Tibial artery (tissue), 4 donors: ENCODE measurements at regions not wholly inside any gene's neighbourhood (a gene's known extent, or its start where the extent isn't known, plus 50 kb on each side); places are given as distances from the start of the nearest gene placed in this dataset.

Experiments used
- DNase-seq, 2 donors: peaks; one replicate each; pipeline ENCODE4 v3.0.0-alpha.2; 2019
- H3K27ac ChIP-seq, 2 donors: fragments of 200-600 bp; sonication (generic) in 1 of 2; 1 replicate in 1 of 2; 2 replicates in 1 of 2; pipeline ENCODE4 v1.5.1; 2018 to 2019; ENCODE audit warnings: mild to moderate bottlenecking in 1 of 2
- H3K27me3 ChIP-seq, 2 donors: fragments of 200-600 bp; sonication (generic) in 1 of 2; one replicate each; pipeline versions ENCODE4 v1.5.1 to v1.6.0; 2016 to 2019
- H3K36me3 ChIP-seq, 3 donors: fragments of 200-600 bp; sonication (generic) in 2 of 3; one replicate each; pipeline ENCODE4 v1.5.1; 2016 to 2019; ENCODE audit warnings: mild to moderate bottlenecking in 2 of 3
- H3K4me1 ChIP-seq, 4 donors: fragments of 200-600 bp; sonication (generic) in 2 of 4; 1 replicate in 3 of 4; 2 replicates in 1 of 4; pipeline ENCODE4 v1.5.1; 2016 to 2019
- H3K4me3 ChIP-seq, 2 donors: fragments of 200-600 bp; sonication (generic) in 1 of 2; 1 replicate in 1 of 2; 2 replicates in 1 of 2; pipeline ENCODE4 v1.5.1; 2018 to 2019; ENCODE audit warnings: mild to moderate bottlenecking in 2 of 2
- H3K9me3 ChIP-seq, 3 donors: fragments of 200-600 bp; sonication (generic) in 1 of 3; one replicate each; pipeline ENCODE4 v1.5.1; 2016 to 2019
- CTCF ChIP-seq, 2 experiments: fragments of 200-600 bp in 1 of 2; fragments of 450-650 bp in 1 of 2; IDR thresholded peaks; one replicate each; pipeline ENCODE4 v1.5.1; 2017 to 2019; ENCODE audit warnings: antibody characterized with exemption in 2 of 2, mild to moderate bottlenecking in 1 of 2, moderate library complexity in 1 of 2
- intact Hi-C: fragments of 100-400 bp; cut with DNase I; formaldehyde crosslinking; loops from one replicate; pipeline ENCODE4 v1.15.0; 2023; ENCODE audit warnings: low total_unique reads

GRCh38 chr18:1446765-1447164 lies 542.1 kb downstream of the ADCYAP1 start:
- intact Hi-C loops = no loop called here

GRCh38 chr18:1452821-1453220 lies 548.1 kb downstream of the ADCYAP1 start:
- H3K27me3 ChIP-seq = no peaks in the 10 kb centered on the region
- H3K4me1 ChIP-seq = no peaks in the 10 kb centered on the region
- no peak overlapping the region for H3K27ac ChIP-seq
- H3K9me3 ChIP-seq = no peaks in the 10 kb centered on the region
- DNase-seq = no peak
- H3K4me3 ChIP-seq = no peak overlapping the region
- no peak for TF ChIP-seq CTCF (IDR thresholded peaks at IDR 0.05)
- no peaks in the 10 kb centered on the region for H3K36me3 ChIP-seq
- intact Hi-C loops = no loop called here

More at GRCh38 chr18:1446765-1447164, 542.1 kb downstream of the ADCYAP1 start:
- H3K27ac ChIP-seq = no peak overlapping the region
- H3K4me3 ChIP-seq = no peak overlapping the region
- DNase-seq = no peak
- no peaks in the 10 kb centered on the region for H3K27me3 ChIP-seq
- no peaks in the 10 kb centered on the region for H3K9me3 ChIP-seq
- TF ChIP-seq CTCF (IDR thresholded peaks at IDR 0.05) = no peak
- no peaks in the 10 kb centered on the region for H3K4me1 ChIP-seq
- H3K36me3 ChIP-seq = no peaks in the 10 kb centered on the region

GRCh38 chr18:1455605-1456004 lies 550.9 kb downstream of the ADCYAP1 start:
- TF ChIP-seq CTCF (IDR thresholded peaks at IDR 0.05) = no peak
- no peak overlapping the region for H3K4me3 ChIP-seq
- intact Hi-C loops = no loop called here
- no peaks in the 10 kb centered on the region for H3K27me3 ChIP-seq
- no peaks in the 10 kb centered on the region for H3K4me1 ChIP-seq
- H3K27ac ChIP-seq = no peak overlapping the region
- peaks cover 0 to 5% (median 0%) of the 10 kb centered on the region in 3 donors for H3K9me3 ChIP-seq
- DNase-seq = no peak
- H3K36me3 ChIP-seq = no peaks in the 10 kb centered on the region

- DNase-seq = no peak
- Histone ChIP-seq H3K27me3 (no peaks in the 10 kb centered on the region), H3K36me3 (no peaks in the 10 kb centered on the region), H3K27ac (no peak overlapping the region), H3K4me1 (no peaks in the 10 kb centered on the region), H3K4me3 (no peak overlapping the region), H3K9me3 (peaks cover 0 to 5% (median 0%) of the 10 kb centered on the region in 3 donors)
- intact Hi-C loops = no loop called here
- no peak for TF ChIP-seq CTCF (IDR thresholded peaks at IDR 0.05)
These were observed 553.9 kb downstream of the ADCYAP1 start for GRCh38 chr18:1458547-1458946.

- Histone ChIP-seq H3K27me3 (no peaks in the 10 kb centered on the region), H3K4me3 (no peak overlapping the region), H3K36me3 (no peaks in the 10 kb centered on the region), H3K4me1 (no peaks in the 10 kb centered on the region), H3K27ac (no peak overlapping the region), H3K9me3 (no peaks in the 10 kb centered on the region)
- no peak for TF ChIP-seq CTCF (IDR thresholded peaks at IDR 0.05)
- no peak for DNase-seq
- intact Hi-C loops = no loop called here
These were observed 559.3 kb downstream of the ADCYAP1 start for GRCh38 chr18:1463981-1464380.
